ENCODE measurements at regions not wholly inside any gene's neighbourhood (a gene's known extent, or its start where the extent isn't known, plus 50 kb on each side); places are given as distances from the start of the nearest gene placed in this dataset.
"Not testable (repeated sequence)": the region's sequence is repeated elsewhere in the genome, so short reads cannot be mapped to it uniquely, and the experiment has no call there.

DNA sequence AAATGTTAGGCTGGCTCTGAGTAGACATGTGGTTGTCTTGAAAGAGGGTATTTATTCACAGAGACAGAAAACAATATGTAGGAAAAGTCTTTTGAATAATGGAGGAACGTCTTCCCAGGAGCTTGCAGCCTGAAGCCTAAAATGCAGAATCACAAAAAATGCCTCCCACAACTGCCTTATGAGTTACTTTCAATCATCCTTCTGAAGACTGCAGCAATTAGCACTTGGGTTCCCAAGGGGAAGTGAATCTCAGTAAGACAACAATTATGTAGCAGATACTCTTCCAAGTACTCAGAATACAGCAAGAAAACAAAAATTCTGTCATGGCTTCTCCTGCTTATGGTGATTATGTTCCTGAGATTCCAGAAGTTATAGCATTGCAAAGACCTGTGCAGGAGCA is 166.6 kb upstream of the TBL1X start:
- 59 to 64% (median 64%) methylated on average over 1 of the region's 1 CpG for WGBS, 3 donors
- H3K27me3 ChIP-seq (ENCODE audit: insufficient read depth in 3 of 3, low read length in 2 of 3), result peaks cover 0 to 9% (median 0%) of the 10 kb centered on the region in 3 donors
- no peaks in the 10 kb centered on the region for H3K4me1 ChIP-seq
- H3K4me3 ChIP-seq, result no peak overlapping the region
- TF ChIP-seq, protein P1, sequence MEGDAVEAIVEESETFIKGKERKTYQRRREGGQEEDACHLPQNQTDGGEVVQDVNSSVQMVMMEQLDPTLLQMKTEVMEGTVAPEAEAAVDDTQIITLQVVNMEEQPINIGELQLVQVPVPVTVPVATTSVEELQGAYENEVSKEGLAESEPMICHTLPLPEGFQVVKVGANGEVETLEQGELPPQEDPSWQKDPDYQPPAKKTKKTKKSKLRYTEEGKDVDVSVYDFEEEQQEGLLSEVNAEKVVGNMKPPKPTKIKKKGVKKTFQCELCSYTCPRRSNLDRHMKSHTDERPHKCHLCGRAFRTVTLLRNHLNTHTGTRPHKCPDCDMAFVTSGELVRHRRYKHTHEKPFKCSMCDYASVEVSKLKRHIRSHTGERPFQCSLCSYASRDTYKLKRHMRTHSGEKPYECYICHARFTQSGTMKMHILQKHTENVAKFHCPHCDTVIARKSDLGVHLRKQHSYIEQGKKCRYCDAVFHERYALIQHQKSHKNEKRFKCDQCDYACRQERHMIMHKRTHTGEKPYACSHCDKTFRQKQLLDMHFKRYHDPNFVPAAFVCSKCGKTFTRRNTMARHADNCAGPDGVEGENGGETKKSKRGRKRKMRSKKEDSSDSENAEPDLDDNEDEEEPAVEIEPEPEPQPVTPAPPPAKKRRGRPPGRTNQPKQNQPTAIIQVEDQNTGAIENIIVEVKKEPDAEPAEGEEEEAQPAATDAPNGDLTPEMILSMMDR (IDR thresholded peaks at IDR 0.05), result no peak
- DNase-seq, result no peak
- H3K9me3 ChIP-seq, result no peaks in the 10 kb centered on the region
- no peak overlapping the region for H3K27ac ChIP-seq
- no peak for ATAC-seq
- no peaks in the 10 kb centered on the region for H3K36me3 ChIP-seq (ENCODE audit: insufficient read depth in 1 of 2, low read depth in 1 of 2)
- intact Hi-C loops (cut with DNase I), result no loop called here

DNA sequence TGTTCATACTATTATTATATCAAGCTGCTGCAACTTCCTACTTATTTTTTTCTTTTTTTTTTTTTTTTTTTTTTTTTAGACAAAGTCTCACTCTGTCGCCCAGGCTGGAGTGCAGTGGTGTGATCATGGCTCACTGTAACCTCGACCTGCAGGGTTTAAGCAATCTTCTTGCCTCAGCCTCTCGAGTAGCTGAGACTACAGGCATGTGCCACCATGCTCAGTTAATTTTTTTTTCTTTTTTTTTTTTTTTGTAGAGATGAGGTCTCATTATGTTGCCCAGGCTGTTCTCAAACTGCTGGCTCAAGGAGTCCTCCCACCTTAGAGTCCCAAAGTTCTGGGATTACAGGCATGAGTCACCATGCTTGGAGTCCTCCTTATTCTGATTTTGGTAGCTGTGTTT is 165.2 kb upstream of the TBL1X start:
- H3K27me3 ChIP-seq (ENCODE audit: insufficient read depth in 3 of 3, low read length in 2 of 3); H3K4me3 ChIP-seq; H3K4me1 ChIP-seq; intact Hi-C loops (cut with DNase I); ATAC-seq; H3K27ac ChIP-seq; DNase-seq; H3K36me3 ChIP-seq (ENCODE audit: insufficient read depth in 1 of 2, low read depth in 1 of 2); H3K9me3 ChIP-seq: not testable (repeated sequence)
- 72 to 91% (median 87%) methylated on average over 3 of the region's 3 CpGs for WGBS, 3 donors

DNA sequence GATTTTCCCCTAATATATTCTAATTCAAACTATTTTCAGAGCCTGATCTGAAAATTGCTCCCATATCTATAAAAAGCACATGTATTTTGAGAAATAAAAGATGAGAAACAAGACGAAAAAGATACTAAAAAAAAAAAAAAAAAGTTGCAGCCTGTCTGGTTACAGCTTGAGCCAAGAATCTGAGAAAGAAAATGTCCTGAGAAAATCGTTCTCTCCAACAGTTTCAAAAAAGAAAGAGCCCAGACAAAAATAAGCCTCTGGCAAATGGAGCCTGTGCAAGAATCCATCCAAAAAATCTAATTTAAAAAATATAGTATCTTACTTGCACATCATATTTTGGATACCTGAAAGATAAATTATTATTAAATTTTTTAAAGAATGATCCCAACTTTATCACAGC is 163.0 kb upstream of the TBL1X start:
- H3K4me3 ChIP-seq, result no peak overlapping the region
- H3K27me3 ChIP-seq (ENCODE audit: insufficient read depth in 3 of 3, low read length in 2 of 3), result peaks cover 0 to 4% (median 0%) of the 10 kb centered on the region in 3 donors
- TF ChIP-seq, protein P1 (IDR thresholded peaks at IDR 0.05), result no peak
- H3K27ac ChIP-seq, result no peak overlapping the region
- no peak for ATAC-seq
- H3K4me1 ChIP-seq, result no peaks in the 10 kb centered on the region
- 29 to 36% (median 33%) methylated on average over 2 of the region's 2 CpGs for WGBS, 3 donors
- intact Hi-C loops (cut with DNase I), result no loop called here
- no peak for DNase-seq
- no peaks in the 10 kb centered on the region for H3K9me3 ChIP-seq
- H3K36me3 ChIP-seq (ENCODE audit: insufficient read depth in 1 of 2, low read depth in 1 of 2), result no peaks in the 10 kb centered on the region

DNA sequence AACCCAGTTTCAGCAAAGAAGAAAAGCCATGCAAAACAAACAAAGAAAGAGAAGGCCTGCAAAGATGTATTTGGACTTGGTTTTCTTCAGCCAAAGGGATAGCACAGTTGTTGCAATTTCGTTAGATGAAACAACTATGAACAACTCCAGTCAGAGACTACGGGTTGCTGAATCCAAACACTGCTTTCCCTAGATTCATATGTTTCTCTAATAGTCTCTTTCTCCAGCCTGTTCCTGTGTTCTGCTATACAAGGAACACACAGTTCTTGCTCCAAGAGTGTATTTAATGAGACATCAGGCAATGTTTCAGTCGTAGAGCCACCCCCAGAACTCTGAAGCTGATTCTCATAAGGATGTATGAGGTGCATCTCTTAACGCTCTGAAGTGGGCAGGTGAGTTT is 162.5 kb upstream of the TBL1X start:
- DNase-seq, result no peak
- Histone ChIP-seq H3K4me1 (no peaks in the 10 kb centered on the region), H3K27me3 (ENCODE audit: insufficient read depth in 3 of 3, low read length in 2 of 3) (peaks cover 0 to 4% (median 0%) of the 10 kb centered on the region in 3 donors), H3K4me3 (no peak overlapping the region), H3K27ac (no peak overlapping the region), H3K9me3 (no peaks in the 10 kb centered on the region), H3K36me3 (ENCODE audit: insufficient read depth in 1 of 2, low read depth in 1 of 2) (no peaks in the 10 kb centered on the region)
- 48 to 53% (median 50%) methylated on average over 4 of the region's 4 CpGs for WGBS, 3 donors
- TF ChIP-seq, protein P1 (IDR thresholded peaks at IDR 0.05), result no peak
- intact Hi-C loops (cut with DNase I), result no loop called here
- ATAC-seq, result no peak

GRCh38 chrX:9308426-9308825 is 156.4 kb upstream of the TBL1X start:
- 50 to 71% (median 69%) methylated on average over 4 of the region's 4 CpGs for WGBS, 3 donors
- no peak for ATAC-seq

More at GRCh38 chrX:9308426-9308825, 156.4 kb upstream of the TBL1X start:
- DNase-seq, result no peak
- no peak overlapping the region for H3K27ac ChIP-seq
- intact Hi-C loops (cut with DNase I), result no loop called here
- no peaks in the 10 kb centered on the region for H3K27me3 ChIP-seq (ENCODE audit: insufficient read depth in 3 of 3, low read length in 2 of 3)
- no peaks in the 10 kb centered on the region for H3K4me1 ChIP-seq
- H3K4me3 ChIP-seq, result no peak overlapping the region
- TF ChIP-seq, protein P1 (IDR thresholded peaks at IDR 0.05), result no peak
- H3K36me3 ChIP-seq (ENCODE audit: insufficient read depth in 1 of 2, low read depth in 1 of 2), result no peaks in the 10 kb centered on the region
- no peaks in the 10 kb centered on the region for H3K9me3 ChIP-seq

All from psoas muscle (tissue), 7 donors.